SU-DHL-6 (cell line): ENCODE measurements at regions not wholly inside any gene's neighbourhood (a gene's known extent, or its start where the extent isn't known, plus 50 kb on each side); places are given as distances from the start of the nearest gene placed in this dataset.

Source experiments
- H2AFZ ChIP-seq: fragments of 200-600 bp; sonication (generic); 2 replicates; pipeline ENCODE4 v1.6.1; 2014; ENCODE audit warnings: low read depth, mild to moderate bottlenecking, moderate library complexity, mixed read lengths, antibody characterized with exemption, low read length; ENCODE audit not compliant: severe bottlenecking
- H3F3A ChIP-seq: fragments of 200-600 bp; shearing (Covaris generic); 2 replicates; pipeline ENCODE4 v1.6.0; 2016; ENCODE audit warnings: antibody characterized with exemption, mild to moderate bottlenecking; ENCODE audit not compliant: insufficient read depth
- H3K27ac ChIP-seq: fragments of 200-600 bp; sonication (generic); 2 replicates; pipeline ENCODE4 v1.5.1; 2016; ENCODE audit warnings: low read depth, mild to moderate bottlenecking, low read length, moderate library complexity, mixed read lengths
- H3K27me3 ChIP-seq: fragments of 200-600 bp; sonication (generic), shearing (Covaris generic); 2 replicates; pipeline ENCODE4 v1.6.0; 2014; ENCODE audit warnings: mild to moderate bottlenecking, low read length
- H3K36me3 ChIP-seq: fragments of 200-600 bp; sonication (generic); 2 replicates; pipeline ENCODE4 v1.6.1; 2014; ENCODE audit warnings: mild to moderate bottlenecking, low read length, mixed read lengths
- H3K4me2 ChIP-seq: fragments of 300-600, 200-600 bp; shearing (Covaris generic), sonication (generic); 2 replicates; pipeline ENCODE4 v1.6.0; 2014; ENCODE audit warnings: low read length, low read depth, mild to moderate bottlenecking; ENCODE audit not compliant: poor library complexity, severe bottlenecking
- H3K4me3 ChIP-seq: fragments of 200-600 bp; sonication (generic); 2 replicates; pipeline ENCODE4 v1.5.1; 2014; ENCODE audit warnings: antibody characterized with exemption, low read length, mild to moderate bottlenecking, mixed read lengths; ENCODE audit not compliant: insufficient read depth, poor library complexity, severe bottlenecking
- H3K79me2 ChIP-seq: fragments of 200-600 bp; sonication (generic); 2 replicates; pipeline ENCODE4 v1.6.1; 2014; ENCODE audit warnings: mild to moderate bottlenecking, low read length, moderate library complexity; ENCODE audit not compliant: insufficient read depth
- H3K9ac ChIP-seq: fragments of 200-600 bp; sonication (generic); 2 replicates; pipeline ENCODE4 v1.7.0; 2014; ENCODE audit warnings: mild to moderate bottlenecking, low read length
- H3K9me2 ChIP-seq: fragments of 200-600 bp; sonication (generic); replicated peaks from 2 replicates; pipeline ENCODE4 v1.6.1; 2014; ENCODE audit warnings: low read length; ENCODE audit not compliant: insufficient read depth
- H3K9me3 ChIP-seq: fragments of 200-600 bp; sonication (generic); 2 replicates; pipeline ENCODE4 v1.6.1; 2014; ENCODE audit warnings: low read length, mixed read lengths; ENCODE audit not compliant: insufficient read depth
- H4K20me1 ChIP-seq: fragments of 200-600 bp; sonication (generic); 2 replicates; pipeline ENCODE4 v1.6.1; 2014; ENCODE audit warnings: low read depth, mild to moderate bottlenecking, antibody characterized with exemption, low read length, moderate library complexity, mixed read lengths
- EZH2phosphoT487 ChIP-seq: fragments of 200-600 bp; sonication (generic), shearing (Covaris generic); conservative IDR thresholded peaks from 2 replicates; pipeline ENCODE4 v1.6.1; 2018; ENCODE audit warnings: mild to moderate bottlenecking, antibody characterized with exemption, low read length, moderate library complexity, mixed read lengths
- TF ChIP-seq, protein P1 (sequence below): fragments of 200-600 bp; sonication (generic); IDR thresholded peaks from one replicate; pipeline ENCODE4 v1.5.1; 2017; ENCODE audit warnings: antibody characterized with exemption, mild to moderate bottlenecking, low read length, moderate library complexity; ENCODE audit not compliant: insufficient read depth, poor library complexity, severe bottlenecking

DNA sequence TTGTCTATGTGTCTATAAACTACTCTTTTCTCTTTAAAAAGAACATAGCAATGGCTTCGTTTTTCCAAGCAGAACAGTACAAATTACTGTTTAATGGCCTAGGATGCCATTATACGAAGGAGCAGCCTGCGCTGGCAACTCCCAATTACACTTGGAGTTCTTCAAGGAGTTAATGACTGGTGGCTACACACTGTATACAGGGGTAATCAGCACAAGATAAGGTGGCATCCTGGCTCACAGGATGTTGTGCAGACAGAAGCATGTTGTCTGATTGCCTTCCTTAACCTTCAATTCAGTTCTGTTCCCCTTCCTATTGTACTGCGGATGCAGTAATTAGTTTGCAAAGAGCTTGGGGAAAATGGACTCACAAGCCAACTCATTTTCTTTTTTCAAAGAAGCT, 250.7 kb upstream of the ROBO2 start:
- no peak overlapping the region for H2AFZ ChIP-seq
- H3K4me3 ChIP-seq: no peak overlapping the region
- H3F3A ChIP-seq: no peaks in the 10 kb centered on the region
- no peak overlapping the region for H3K9ac ChIP-seq
- no peaks in the 10 kb centered on the region for H3K36me3 ChIP-seq
- no peaks in the 10 kb centered on the region for H3K9me2 ChIP-seq
- no peaks in the 10 kb centered on the region for H3K9me3 ChIP-seq
- H3K27ac ChIP-seq: no peak overlapping the region
- H3K79me2 ChIP-seq: no peaks in the 10 kb centered on the region
- no peak overlapping the region for H3K4me2 ChIP-seq
- TF ChIP-seq, protein P1, sequence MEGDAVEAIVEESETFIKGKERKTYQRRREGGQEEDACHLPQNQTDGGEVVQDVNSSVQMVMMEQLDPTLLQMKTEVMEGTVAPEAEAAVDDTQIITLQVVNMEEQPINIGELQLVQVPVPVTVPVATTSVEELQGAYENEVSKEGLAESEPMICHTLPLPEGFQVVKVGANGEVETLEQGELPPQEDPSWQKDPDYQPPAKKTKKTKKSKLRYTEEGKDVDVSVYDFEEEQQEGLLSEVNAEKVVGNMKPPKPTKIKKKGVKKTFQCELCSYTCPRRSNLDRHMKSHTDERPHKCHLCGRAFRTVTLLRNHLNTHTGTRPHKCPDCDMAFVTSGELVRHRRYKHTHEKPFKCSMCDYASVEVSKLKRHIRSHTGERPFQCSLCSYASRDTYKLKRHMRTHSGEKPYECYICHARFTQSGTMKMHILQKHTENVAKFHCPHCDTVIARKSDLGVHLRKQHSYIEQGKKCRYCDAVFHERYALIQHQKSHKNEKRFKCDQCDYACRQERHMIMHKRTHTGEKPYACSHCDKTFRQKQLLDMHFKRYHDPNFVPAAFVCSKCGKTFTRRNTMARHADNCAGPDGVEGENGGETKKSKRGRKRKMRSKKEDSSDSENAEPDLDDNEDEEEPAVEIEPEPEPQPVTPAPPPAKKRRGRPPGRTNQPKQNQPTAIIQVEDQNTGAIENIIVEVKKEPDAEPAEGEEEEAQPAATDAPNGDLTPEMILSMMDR: no peak
- no peak for TF ChIP-seq EZH2phosphoT487
- no peaks in the 10 kb centered on the region for H4K20me1 ChIP-seq
- H3K27me3 ChIP-seq: no peaks in the 10 kb centered on the region

DNA sequence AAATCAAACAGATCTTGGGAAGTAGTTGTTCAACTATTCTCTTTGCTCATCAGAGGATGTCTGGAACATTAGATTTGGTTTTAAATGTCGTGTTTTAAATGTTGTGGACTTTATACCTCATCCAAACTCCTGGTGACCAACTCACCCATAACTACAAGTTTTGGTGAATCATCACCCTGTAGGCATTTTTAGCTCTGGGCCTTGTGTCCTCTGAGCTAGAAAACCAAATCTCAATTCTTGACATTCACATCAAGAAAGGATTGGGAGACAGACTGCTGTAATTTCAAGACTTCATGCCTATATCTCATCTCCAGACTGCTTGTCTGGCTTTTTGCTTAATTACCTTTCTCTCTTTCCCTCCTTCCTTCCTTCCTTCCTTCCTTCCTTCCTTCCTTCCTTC, 228.5 kb upstream of the ROBO2 start:
- H3F3A ChIP-seq: no peaks in the 10 kb centered on the region
- no peak overlapping the region for H3K27ac ChIP-seq
- H4K20me1 ChIP-seq: no peaks in the 10 kb centered on the region
- no peaks in the 10 kb centered on the region for H3K9me2 ChIP-seq
- TF ChIP-seq, protein P1: no peak
- no peak for TF ChIP-seq EZH2phosphoT487
- no peak overlapping the region for H2AFZ ChIP-seq
- H3K9ac ChIP-seq: no peak overlapping the region
- no peaks in the 10 kb centered on the region for H3K9me3 ChIP-seq
- H3K4me3 ChIP-seq: no peak overlapping the region
- no peaks in the 10 kb centered on the region for H3K36me3 ChIP-seq
- H3K4me2 ChIP-seq: no peak overlapping the region
- no peaks in the 10 kb centered on the region for H3K79me2 ChIP-seq
- no peaks in the 10 kb centered on the region for H3K27me3 ChIP-seq

DNA sequence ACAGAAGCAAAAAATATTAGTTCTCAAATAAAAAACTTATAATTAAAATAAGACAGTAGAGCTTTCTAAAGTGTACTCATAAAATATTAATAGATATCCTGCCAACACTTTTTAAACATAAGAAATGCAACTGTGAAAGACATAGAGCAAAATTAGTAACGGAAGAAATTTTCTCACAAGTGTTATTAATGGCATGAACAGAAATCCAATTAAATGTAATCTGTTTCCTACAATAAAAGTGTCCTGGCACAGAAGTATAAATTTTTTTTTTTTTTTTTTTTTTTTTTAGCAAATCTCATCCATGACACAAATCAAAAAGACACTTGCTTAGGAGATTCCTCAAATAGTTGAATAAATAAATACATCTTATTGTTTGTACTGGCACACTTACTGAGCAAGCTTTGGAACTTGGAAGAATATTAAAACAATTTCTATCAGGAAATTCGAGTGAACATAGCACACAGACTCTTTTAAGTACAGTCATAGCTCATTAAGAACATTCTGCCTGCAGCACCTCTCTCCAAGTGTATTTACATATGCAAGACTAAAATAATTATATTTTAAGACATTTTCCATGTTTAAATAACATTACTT, 227.2 kb upstream of the ROBO2 start:
- Histone ChIP-seq H3K27ac (no peak overlapping the region), H3K79me2 (no peaks in the 10 kb centered on the region), H3K4me2 (no peak overlapping the region), H3K4me3 (no peak overlapping the region), H3K9me2 (no peaks in the 10 kb centered on the region), H3K36me3 (no peaks in the 10 kb centered on the region), H2AFZ (no peak overlapping the region), H3K27me3 (no peaks in the 10 kb centered on the region), H3F3A (no peaks in the 10 kb centered on the region), H3K9ac (no peak overlapping the region), H4K20me1 (no peaks in the 10 kb centered on the region), H3K9me3 (no peaks in the 10 kb centered on the region)
- TF ChIP-seq EZH2phosphoT487: no peak
- TF ChIP-seq, protein P1: no peak

DNA sequence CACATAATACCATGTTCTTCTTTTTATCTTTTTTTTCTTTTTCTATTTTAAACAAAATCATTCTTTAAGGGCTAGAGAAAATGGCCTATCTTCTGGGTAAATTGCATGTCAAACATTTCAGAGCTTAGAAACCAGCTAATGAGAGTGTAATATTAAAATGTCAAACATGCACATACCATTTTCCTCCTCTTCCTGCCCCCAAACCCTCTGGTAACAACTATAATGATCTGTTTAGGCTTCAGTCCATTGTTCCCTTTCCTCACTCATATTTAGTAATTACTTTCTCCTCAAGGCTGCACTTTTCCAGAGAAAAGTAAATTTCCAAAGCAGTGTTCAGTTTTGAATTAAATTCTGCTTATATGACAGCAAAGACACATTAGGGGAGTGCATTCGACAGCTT, 224.3 kb upstream of the ROBO2 start:
- H3K9me3 ChIP-seq: no peaks in the 10 kb centered on the region
- H4K20me1 ChIP-seq: no peaks in the 10 kb centered on the region
- H3K9me2 ChIP-seq: no peaks in the 10 kb centered on the region
- no peak overlapping the region for H3K9ac ChIP-seq
- no peak overlapping the region for H3K27ac ChIP-seq
- H3K4me3 ChIP-seq: no peak overlapping the region
- H3K36me3 ChIP-seq: no peaks in the 10 kb centered on the region
- TF ChIP-seq EZH2phosphoT487: no peak
- TF ChIP-seq, protein P1: no peak
- no peaks in the 10 kb centered on the region for H3K27me3 ChIP-seq
- no peak overlapping the region for H2AFZ ChIP-seq
- no peaks in the 10 kb centered on the region for H3F3A ChIP-seq
- H3K79me2 ChIP-seq: no peaks in the 10 kb centered on the region
- H3K4me2 ChIP-seq: no peak overlapping the region
